K562 (cell line): ENCODE measurements at regions not wholly inside any gene's neighbourhood (a gene's known extent, or its start where the extent isn't known, plus 50 kb on each side); places are given as distances from the start of the nearest gene placed in this dataset.

Experiments
- AFF4 ChIP-seq: sonication (generic); formaldehyde crosslinking; IDR thresholded peaks from 2 replicates; pipeline ENCODE4 v1.8.0; 2023; ENCODE audit warnings: mild to moderate bottlenecking, missing genetic modification reagents
- ARID1B ChIP-seq: fragments of 450-650 bp; IDR thresholded peaks from 2 replicates; pipeline ENCODE4 v1.6.1; 2016; ENCODE audit warnings: antibody characterized with exemption, mild to moderate bottlenecking, inconsistent platforms
- HNRNPH1 ChIP-seq: fragments of 200-400 bp; formaldehyde crosslinking; optimal IDR thresholded peaks from 2 replicates; pipeline ENCODE3; 2017; ENCODE audit warnings: low read depth, mild to moderate bottlenecking, low read length, moderate library complexity
- JUNB ChIP-seq: fragments of 450-650 bp; formaldehyde crosslinking; conservative IDR thresholded peaks from 2 replicates; pipeline ENCODE4 v1.4.0; 2020; ENCODE audit warnings: mild to moderate bottlenecking
- NFIX ChIP-seq: fragments of 250-450 bp; sonication (Bioruptor Pico); IDR thresholded peaks from 2 replicates; pipeline ENCODE4 v1.4.0; 2020; ENCODE audit warnings: low read depth, mild to moderate bottlenecking, moderate library complexity
- REST ChIP-seq, 2 experiments: fragments of 450-650 bp; formaldehyde crosslinking in 1 of 2; IDR thresholded peaks; 2 replicates each; pipeline versions ENCODE4 v1.4.0 to v1.6.1; 2014 to 2020; ENCODE audit warnings: mild to moderate bottlenecking in 2 of 2, borderline replicate concordance in 1 of 2, low read depth in 1 of 2
- SIN3B ChIP-seq: fragments of 450-650 bp; IDR thresholded peaks from 2 replicates; pipeline ENCODE4 v1.6.1; 2017; ENCODE audit warnings: low read depth, mild to moderate bottlenecking, moderate library complexity
- THRAP3 ChIP-seq: fragments of 450-650 bp; IDR thresholded peaks from 2 replicates; pipeline ENCODE4 v1.6.1; 2016; ENCODE audit warnings: mild to moderate bottlenecking, inconsistent platforms, borderline replicate concordance
- ZBTB17 ChIP-seq: fragments of 450-650 bp; formaldehyde crosslinking; IDR thresholded peaks from 2 replicates; pipeline ENCODE4 v1.4.0; 2020; ENCODE audit warnings: mild to moderate bottlenecking
- ZNF121 ChIP-seq: sonication (generic); formaldehyde crosslinking; conservative IDR thresholded peaks from 2 replicates; pipeline ENCODE4 v1.8.0; 2022; ENCODE audit warnings: missing genetic modification reagents
- ZNF263 ChIP-seq: sonication (generic); formaldehyde crosslinking; IDR thresholded peaks from 2 replicates; pipeline ENCODE4 v1.8.0; 2022; ENCODE audit warnings: mild to moderate bottlenecking, missing genetic modification reagents, borderline replicate concordance
- ZNF507 ChIP-seq: conservative IDR thresholded peaks from 2 replicates; pipeline ENCODE4 v1.6.1; 2017; ENCODE audit warnings: missing genetic modification characterization, missing compliant biosample characterization

GRCh38 chr6:19998541-19998940 is 161.4 kb downstream of the ID4 start (continued):
- TF ChIP-seq AFF4 (CRISPR knock-in tag) = no peak
- TF ChIP-seq NFIX (CRISPR knock-in tag) = no peak
- TF ChIP-seq ZBTB17 (CRISPR knock-in tag) = no peak
- no peak for TF ChIP-seq ZNF263 (CRISPR knock-in tag)
- TF ChIP-seq SIN3B = no peak
- no peak for TF ChIP-seq JUNB (CRISPR knock-in tag)
- no peak for TF ChIP-seq ARID1B
- TF ChIP-seq ZNF121 (CRISPR knock-in tag) = no peak
- no peak for TF ChIP-seq HNRNPH1
- TF ChIP-seq REST (IDR thresholded peaks at IDR 0.05; ENCODE audit: borderline replicate concordance) = no peak
- TF ChIP-seq REST (CRISPR knock-in tag; IDR thresholded peaks at IDR 0.05; ENCODE audit: low read depth) = no peak
- no peak for TF ChIP-seq THRAP3
- no peak for TF ChIP-seq ZNF507 (tag)
